ENCODE measurements at regions not wholly inside any gene's neighbourhood (a gene's known extent, or its start where the extent isn't known, plus 50 kb on each side); places are given as distances from the start of the nearest gene placed in this dataset.

DNA sequence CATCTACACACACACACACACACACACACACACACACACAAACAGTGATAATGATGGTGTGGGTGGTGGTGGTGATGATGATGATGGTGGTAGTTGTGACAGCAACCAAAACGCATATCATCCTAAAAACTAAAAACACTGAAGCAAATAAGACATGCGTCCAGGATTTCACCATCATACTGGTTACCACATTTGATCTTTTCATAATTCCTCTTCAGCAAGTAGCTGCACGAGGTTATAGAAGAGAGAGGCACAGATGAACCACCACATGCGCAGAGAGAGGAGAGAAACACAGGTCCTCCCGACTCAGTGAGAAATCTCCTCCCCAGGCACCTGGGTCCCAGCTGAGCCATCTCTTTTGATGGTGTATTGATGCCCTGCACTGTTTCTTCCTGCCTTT lies 393.3 kb downstream of the METTL4 start:
- TF ChIP-seq, protein P1, sequence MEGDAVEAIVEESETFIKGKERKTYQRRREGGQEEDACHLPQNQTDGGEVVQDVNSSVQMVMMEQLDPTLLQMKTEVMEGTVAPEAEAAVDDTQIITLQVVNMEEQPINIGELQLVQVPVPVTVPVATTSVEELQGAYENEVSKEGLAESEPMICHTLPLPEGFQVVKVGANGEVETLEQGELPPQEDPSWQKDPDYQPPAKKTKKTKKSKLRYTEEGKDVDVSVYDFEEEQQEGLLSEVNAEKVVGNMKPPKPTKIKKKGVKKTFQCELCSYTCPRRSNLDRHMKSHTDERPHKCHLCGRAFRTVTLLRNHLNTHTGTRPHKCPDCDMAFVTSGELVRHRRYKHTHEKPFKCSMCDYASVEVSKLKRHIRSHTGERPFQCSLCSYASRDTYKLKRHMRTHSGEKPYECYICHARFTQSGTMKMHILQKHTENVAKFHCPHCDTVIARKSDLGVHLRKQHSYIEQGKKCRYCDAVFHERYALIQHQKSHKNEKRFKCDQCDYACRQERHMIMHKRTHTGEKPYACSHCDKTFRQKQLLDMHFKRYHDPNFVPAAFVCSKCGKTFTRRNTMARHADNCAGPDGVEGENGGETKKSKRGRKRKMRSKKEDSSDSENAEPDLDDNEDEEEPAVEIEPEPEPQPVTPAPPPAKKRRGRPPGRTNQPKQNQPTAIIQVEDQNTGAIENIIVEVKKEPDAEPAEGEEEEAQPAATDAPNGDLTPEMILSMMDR (IDR thresholded peaks at IDR 0.05; ENCODE audit: insufficient read depth, low read length) = no peak
- TF ChIP-seq POLR2AphosphoS5 (IDR thresholded peaks at IDR 0.05; ENCODE audit: low read depth) (no peak), REST (IDR thresholded peaks at IDR 0.05; ENCODE audit: insufficient replicate concordance, low read depth) (no peak), GABPA (IDR thresholded peaks at IDR 0.05; ENCODE audit: low read depth) (no peak), SPI1 (IDR thresholded peaks at IDR 0.05; ENCODE audit: borderline replicate concordance, low read depth) (no peak)

Measured in HL-60 (cell line).